ENCODE measurements at regions not wholly inside any gene's neighbourhood (a gene's known extent, or its start where the extent isn't known, plus 50 kb on each side); places are given as distances from the start of the nearest gene placed in this dataset.

- TF ChIP-seq CTCF (IDR thresholded peaks at IDR 0.05; ENCODE audit: insufficient read depth, low read depth, low read length) (no peak), EZH2 (IDR thresholded peaks at IDR 0.05; ENCODE audit: insufficient read depth, low read length) (no peak)
- peaks cover 1% of the 10 kb centered on the region for H3K9me3 Mint-ChIP-seq (ENCODE audit: unreplicated experiment)
- peaks cover 29% of the 10 kb centered on the region for H3K4me1 ChIP-seq (ENCODE audit: insufficient read depth, low read length)
Observed at GRCh38 chr7:16350634-16351033, 70.7 kb downstream of the CRPPA start.

GRCh38 chr7:16348251-16348650, 73.1 kb downstream of the CRPPA start:
- H3K36me3 Mint-ChIP-seq (ENCODE audit: low read depth, unreplicated experiment) = peaks cover 2% of the 10 kb centered on the region
- Histone ChIP-seq H4K20me1 (ENCODE audit: insufficient read depth, low read length) (no peaks in the 10 kb centered on the region), H3K27me3 (ENCODE audit: insufficient read depth, low read length) (no peaks in the 10 kb centered on the region), H3K9ac (ENCODE audit: low read length) (no peak overlapping the region), H3K9me3 (ENCODE audit: insufficient read depth, low read depth, low read length) (no peaks in the 10 kb centered on the region), H2AFZ (ENCODE audit: low read depth, low read length) (no peak overlapping the region), H3K27ac (ENCODE audit: low read depth, low read length) (no peak overlapping the region), H3K4me3 (ENCODE audit: insufficient read depth, low read depth, low read length) (no peak overlapping the region), H3K4me1 (ENCODE audit: insufficient read depth, low read length) (peaks cover 31% of the 10 kb centered on the region), H3K79me2 (ENCODE audit: insufficient read depth, low read length) (no peaks in the 10 kb centered on the region), H3K36me3 (ENCODE audit: insufficient read depth, low read length) (no peaks in the 10 kb centered on the region), H3K4me2 (ENCODE audit: low read length) (peak overlapping the region; percentile 57)
- FAIRE-seq (no peak), DNase-seq (ENCODE audit: low read depth) (no peak)
- no peaks in the 10 kb centered on the region for H3K27me3 Mint-ChIP-seq (ENCODE audit: low read depth, unreplicated experiment)
- H3K4me3 Mint-ChIP-seq (ENCODE audit: unreplicated experiment) = no peak overlapping the region
- H3K9me3 Mint-ChIP-seq (ENCODE audit: unreplicated experiment) = peaks cover 5% of the 10 kb centered on the region
- TF ChIP-seq CTCF (IDR thresholded peaks at IDR 0.05; ENCODE audit: insufficient read depth, low read depth, low read length) = no peak
- TF ChIP-seq EZH2 (IDR thresholded peaks at IDR 0.05; ENCODE audit: insufficient read depth, low read length) = no peak
- peaks cover 29% of the 10 kb centered on the region for H3K4me1 Mint-ChIP-seq (ENCODE audit: low read depth, unreplicated experiment)
- H3K27ac Mint-ChIP-seq (ENCODE audit: unreplicated experiment) = peak overlapping the region; percentile 89

More at GRCh38 chr7:16350634-16351033, 70.7 kb downstream of the CRPPA start:
- DNase-seq (ENCODE audit: low read depth) (no peak), FAIRE-seq (no peak)
- no peaks in the 10 kb centered on the region for H3K9me3 ChIP-seq (ENCODE audit: insufficient read depth, low read depth, low read length)
- no peak overlapping the region for H3K27ac ChIP-seq (ENCODE audit: low read depth, low read length)
- H3K79me2 ChIP-seq (ENCODE audit: insufficient read depth, low read length) = no peaks in the 10 kb centered on the region
- Mint-ChIP-seq H3K27ac (ENCODE audit: unreplicated experiment) (no peak overlapping the region), H3K27me3 (ENCODE audit: low read depth, unreplicated experiment) (no peaks in the 10 kb centered on the region), H3K4me1 (ENCODE audit: low read depth, unreplicated experiment) (peaks cover 28% of the 10 kb centered on the region), H3K36me3 (ENCODE audit: low read depth, unreplicated experiment) (no peaks in the 10 kb centered on the region), H3K4me3 (ENCODE audit: unreplicated experiment) (no peak overlapping the region)
- H4K20me1 ChIP-seq (ENCODE audit: insufficient read depth, low read length) = no peaks in the 10 kb centered on the region
- H3K4me2 ChIP-seq (ENCODE audit: low read length) = no peak overlapping the region
- H3K9ac ChIP-seq (ENCODE audit: low read length) = no peak overlapping the region
- H3K27me3 ChIP-seq (ENCODE audit: insufficient read depth, low read length) = no peaks in the 10 kb centered on the region
- no peak overlapping the region for H2AFZ ChIP-seq (ENCODE audit: low read depth, low read length)
- H3K36me3 ChIP-seq (ENCODE audit: insufficient read depth, low read length) = no peaks in the 10 kb centered on the region
- H3K4me3 ChIP-seq (ENCODE audit: insufficient read depth, low read depth, low read length) = no peak overlapping the region

- Mint-ChIP-seq H3K36me3 (ENCODE audit: low read depth, unreplicated experiment) (peaks cover 2% of the 10 kb centered on the region), H3K27ac (ENCODE audit: unreplicated experiment) (peak overlapping the region; percentile 89), H3K4me3 (ENCODE audit: unreplicated experiment) (no peak overlapping the region), H3K4me1 (ENCODE audit: low read depth, unreplicated experiment) (peaks cover 29% of the 10 kb centered on the region), H3K27me3 (ENCODE audit: low read depth, unreplicated experiment) (no peaks in the 10 kb centered on the region), H3K9me3 (ENCODE audit: unreplicated experiment) (peaks cover 5% of the 10 kb centered on the region)
- Histone ChIP-seq H3K79me2 (ENCODE audit: insufficient read depth, low read length) (no peaks in the 10 kb centered on the region), H2AFZ (ENCODE audit: low read depth, low read length) (no peak overlapping the region), H3K4me2 (ENCODE audit: low read length) (peak overlapping the region; percentile 57), H3K4me3 (ENCODE audit: insufficient read depth, low read depth, low read length) (no peak overlapping the region), H3K27ac (ENCODE audit: low read depth, low read length) (no peak overlapping the region), H3K9ac (ENCODE audit: low read length) (no peak overlapping the region), H3K9me3 (ENCODE audit: insufficient read depth, low read depth, low read length) (no peaks in the 10 kb centered on the region), H3K27me3 (ENCODE audit: insufficient read depth, low read length) (no peaks in the 10 kb centered on the region), H3K4me1 (ENCODE audit: insufficient read depth, low read length) (peaks cover 31% of the 10 kb centered on the region), H3K36me3 (ENCODE audit: insufficient read depth, low read length) (no peaks in the 10 kb centered on the region), H4K20me1 (ENCODE audit: insufficient read depth, low read length) (no peaks in the 10 kb centered on the region)
- no peak for TF ChIP-seq EZH2 (IDR thresholded peaks at IDR 0.05; ENCODE audit: insufficient read depth, low read length)
- TF ChIP-seq CTCF (IDR thresholded peaks at IDR 0.05; ENCODE audit: insufficient read depth, low read depth, low read length) = no peak
- DNase-seq (ENCODE audit: low read depth) = peak; percentile 59
- FAIRE-seq = no peak
Observed at GRCh38 chr7:16347827-16348192, 73.5 kb downstream of the CRPPA start.

All from astrocyte (in vitro differentiated cells and primary cell).